T-helper 17 cell (primary cell): ENCODE measurements at regions not wholly inside any gene's neighbourhood (a gene's known extent, or its start where the extent isn't known, plus 50 kb on each side); places are given as distances from the start of the nearest gene placed in this dataset.

Source experiments
- ATAC-seq: fragments of 150-1000 bp; cut with Tn5 transposase; 2 replicates; pipeline ENCODE4 v1.10.0; 2021; ENCODE audit warnings: mild to moderate bottlenecking, moderate library complexity
- DNase-seq, 3 donors: peaks; one replicate each; pipeline versions ENCODE4 v3.0.0 to v3.0.0-alpha.2; 2020 to 2021
- H3K9me3 ChIP-seq: one replicate; pipeline ENCODE4 v1.7.0; 2013; ENCODE audit warnings: low read length, mild to moderate bottlenecking; ENCODE audit not compliant: control insufficient read depth, poor library complexity, severe bottlenecking
- H3K27ac Mint-ChIP-seq: one replicate; pipeline ENCODE4 v1.8.0; 2022; ENCODE audit warnings: mild to moderate bottlenecking, moderate library complexity, mixed read lengths
- H3K27me3 Mint-ChIP-seq: one replicate; pipeline ENCODE4 v1.8.0; 2022; ENCODE audit warnings: mixed read lengths
- H3K36me3 Mint-ChIP-seq: one replicate; pipeline ENCODE4 v1.8.0; 2022; ENCODE audit warnings: low read depth, mixed read lengths
- H3K4me1 Mint-ChIP-seq: one replicate; pipeline ENCODE4 v1.8.0; 2022; ENCODE audit warnings: mild to moderate bottlenecking, mixed read lengths
- H3K4me3 Mint-ChIP-seq: one replicate; pipeline ENCODE4 v1.8.0; 2022; ENCODE audit warnings: mild to moderate bottlenecking, moderate library complexity, mixed read lengths

- no peak for DNase-seq
- H3K27ac Mint-ChIP-seq = no peak overlapping the region
- H3K9me3 ChIP-seq = no peaks in the 10 kb centered on the region
- no peak overlapping the region for H3K4me3 Mint-ChIP-seq
- no peaks in the 10 kb centered on the region for H3K27me3 Mint-ChIP-seq
- ATAC-seq = no peak
- H3K36me3 Mint-ChIP-seq = no peaks in the 10 kb centered on the region
- H3K4me1 Mint-ChIP-seq = no peaks in the 10 kb centered on the region
Measured at GRCh38 chr15:96064351-96064756, 266.1 kb upstream of the NR2F2 start.

DNA sequence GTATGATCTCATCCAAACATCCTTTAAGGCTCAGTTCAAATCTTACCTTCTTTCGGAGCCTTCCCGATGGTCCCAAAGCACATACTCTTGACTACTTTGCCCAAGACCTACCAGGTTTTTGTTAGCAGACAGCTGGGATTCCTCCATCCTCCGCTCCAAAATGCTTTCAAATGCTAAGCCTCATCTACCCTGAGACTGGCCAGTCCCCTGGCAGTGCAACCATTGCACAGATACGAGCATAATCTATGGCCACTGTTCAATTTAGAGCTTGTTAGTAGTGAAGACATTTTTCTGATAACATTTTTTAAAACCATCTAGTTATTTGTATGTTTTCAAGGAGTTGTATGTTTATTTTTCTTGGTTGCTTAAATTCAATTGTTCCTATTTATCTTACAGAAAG is 264.4 kb upstream of the NR2F2 start:
- no peaks in the 10 kb centered on the region for H3K27me3 Mint-ChIP-seq

GRCh38 chr15:96066852-96067495 is 263.5 kb upstream of the NR2F2 start:
- DNase-seq (no peak), ATAC-seq (no peak)
- Mint-ChIP-seq H3K27me3 (no peaks in the 10 kb centered on the region), H3K4me1 (no peaks in the 10 kb centered on the region), H3K27ac (no peak overlapping the region), H3K4me3 (no peak overlapping the region), H3K36me3 (no peaks in the 10 kb centered on the region)
- no peaks in the 10 kb centered on the region for H3K9me3 ChIP-seq

More for the DNA sequence above, 264.4 kb upstream of the NR2F2 start:
- Mint-ChIP-seq H3K4me3 (no peak overlapping the region), H3K27ac (no peak overlapping the region), H3K4me1 (no peaks in the 10 kb centered on the region), H3K36me3 (no peaks in the 10 kb centered on the region)
- no peaks in the 10 kb centered on the region for H3K9me3 ChIP-seq
- ATAC-seq (no peak), DNase-seq (no peak)

GRCh38 chr15:96067677-96068076 is 262.8 kb upstream of the NR2F2 start:
- H3K4me3 Mint-ChIP-seq = no peak overlapping the region
- DNase-seq (no peak), ATAC-seq (no peak)

DNA sequence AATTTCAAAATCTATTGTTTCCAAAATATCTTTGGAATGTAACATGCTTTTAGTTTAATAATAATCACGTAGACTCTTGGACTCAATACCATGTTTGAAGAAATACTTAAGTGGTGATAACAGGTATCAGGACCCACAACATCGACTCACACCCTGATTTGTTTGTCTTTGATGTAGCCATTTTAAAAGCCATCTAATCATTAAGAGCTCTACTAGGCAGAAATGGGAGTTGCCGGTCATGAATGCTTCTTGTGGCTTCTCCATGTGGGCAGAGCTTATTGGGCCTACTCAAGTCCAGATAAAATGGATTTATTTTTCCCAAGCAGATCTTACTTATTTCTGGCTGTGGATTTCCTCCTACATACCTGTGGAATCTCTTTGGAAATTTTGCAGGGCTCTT is 261.6 kb upstream of the NR2F2 start:
- no peaks in the 10 kb centered on the region for H3K36me3 Mint-ChIP-seq
- no peak for DNase-seq
- no peak overlapping the region for H3K27ac Mint-ChIP-seq
- no peak for ATAC-seq
- H3K4me1 Mint-ChIP-seq = no peaks in the 10 kb centered on the region
- H3K9me3 ChIP-seq = no peaks in the 10 kb centered on the region
- H3K4me3 Mint-ChIP-seq = no peak overlapping the region
- H3K27me3 Mint-ChIP-seq = no peaks in the 10 kb centered on the region

More at GRCh38 chr15:96067677-96068076, 262.8 kb upstream of the NR2F2 start:
- Mint-ChIP-seq H3K27ac (no peak overlapping the region), H3K27me3 (no peaks in the 10 kb centered on the region), H3K4me1 (no peaks in the 10 kb centered on the region), H3K36me3 (no peaks in the 10 kb centered on the region)
- no peaks in the 10 kb centered on the region for H3K9me3 ChIP-seq

GRCh38 chr15:96070636-96071035 is 259.9 kb upstream of the NR2F2 start:
- no peak for ATAC-seq
- no peaks in the 10 kb centered on the region for H3K36me3 Mint-ChIP-seq
- no peak for DNase-seq
- H3K27me3 Mint-ChIP-seq = no peaks in the 10 kb centered on the region
- no peaks in the 10 kb centered on the region for H3K4me1 Mint-ChIP-seq
- H3K4me3 Mint-ChIP-seq = no peak overlapping the region
- H3K9me3 ChIP-seq = no peaks in the 10 kb centered on the region
- no peak overlapping the region for H3K27ac Mint-ChIP-seq

DNA sequence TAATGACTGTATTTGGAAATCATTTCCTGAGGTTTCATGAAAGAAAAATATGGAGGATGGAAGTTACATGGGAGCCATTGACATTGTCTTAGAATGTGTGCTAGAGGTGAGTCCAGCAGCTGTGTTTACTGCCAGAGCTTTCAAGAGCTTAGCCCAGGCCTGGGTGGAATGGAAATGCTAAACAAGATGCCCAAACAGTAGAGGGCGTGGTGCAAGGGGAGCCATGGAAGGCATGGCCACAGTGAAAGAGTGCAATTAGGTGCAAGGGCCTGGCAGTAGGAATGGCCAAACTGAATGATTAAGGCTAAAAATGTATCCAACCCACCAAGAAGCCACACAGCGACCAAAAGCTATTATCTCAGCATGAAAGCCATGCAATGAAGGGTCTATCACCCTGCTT is 257.7 kb upstream of the NR2F2 start:
- ATAC-seq = no peak

DNA sequence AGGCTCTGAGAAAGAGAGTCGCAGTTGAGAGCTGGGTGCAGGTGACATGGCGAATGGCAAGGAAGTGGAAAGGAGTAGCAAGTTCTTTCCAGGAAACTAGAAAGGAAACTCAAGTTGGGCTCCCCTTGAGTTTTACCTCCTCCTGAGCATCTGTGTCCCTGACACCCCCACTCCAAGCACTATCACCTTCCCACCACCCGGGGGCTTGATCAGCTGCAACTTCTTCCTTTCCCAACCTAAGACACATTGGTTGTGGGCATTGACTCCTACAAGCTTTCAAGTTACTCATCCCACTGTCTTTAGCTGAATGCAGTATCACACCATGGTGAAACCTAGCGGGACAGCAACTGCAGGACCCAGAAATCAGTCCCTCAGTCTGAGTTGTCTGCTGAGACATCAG is 256.6 kb upstream of the NR2F2 start:
- no peak overlapping the region for H3K27ac Mint-ChIP-seq
- H3K4me3 Mint-ChIP-seq = no peak overlapping the region
- no peaks in the 10 kb centered on the region for H3K4me1 Mint-ChIP-seq
- ATAC-seq (no peak), DNase-seq (no peak)
- no peaks in the 10 kb centered on the region for H3K36me3 Mint-ChIP-seq
- no peaks in the 10 kb centered on the region for H3K9me3 ChIP-seq
- no peaks in the 10 kb centered on the region for H3K27me3 Mint-ChIP-seq

More for the DNA sequence above, 257.7 kb upstream of the NR2F2 start:
- Mint-ChIP-seq H3K36me3 (no peaks in the 10 kb centered on the region), H3K27me3 (no peaks in the 10 kb centered on the region), H3K4me1 (no peaks in the 10 kb centered on the region), H3K4me3 (no peak overlapping the region), H3K27ac (no peak overlapping the region)
- H3K9me3 ChIP-seq = no peaks in the 10 kb centered on the region
- no peak for DNase-seq

DNA sequence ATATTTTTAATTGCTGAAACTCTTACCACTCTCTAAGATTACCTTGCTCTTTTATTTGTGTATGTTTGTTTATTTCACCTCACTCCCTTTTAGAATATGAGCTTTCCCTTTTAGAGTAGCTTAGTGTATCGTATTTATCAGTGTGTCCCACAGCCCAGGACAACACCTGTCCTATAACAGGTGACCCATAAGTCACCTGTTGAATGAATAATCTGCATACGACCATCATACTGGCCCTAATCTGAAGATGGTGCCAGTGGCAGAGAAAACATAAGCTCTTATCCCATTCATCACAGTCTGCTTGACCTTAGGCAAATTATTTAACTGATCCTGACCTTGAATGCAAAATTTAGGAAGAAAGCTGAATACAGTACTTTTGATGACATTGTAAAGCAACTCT is 254.6 kb upstream of the NR2F2 start:
- no peaks in the 10 kb centered on the region for H3K9me3 ChIP-seq
- H3K4me3 Mint-ChIP-seq = no peak overlapping the region
- ATAC-seq (no peak), DNase-seq (no peak)
- H3K4me1 Mint-ChIP-seq = no peaks in the 10 kb centered on the region
- H3K36me3 Mint-ChIP-seq = no peaks in the 10 kb centered on the region
- H3K27me3 Mint-ChIP-seq = no peaks in the 10 kb centered on the region
- no peak overlapping the region for H3K27ac Mint-ChIP-seq

DNA sequence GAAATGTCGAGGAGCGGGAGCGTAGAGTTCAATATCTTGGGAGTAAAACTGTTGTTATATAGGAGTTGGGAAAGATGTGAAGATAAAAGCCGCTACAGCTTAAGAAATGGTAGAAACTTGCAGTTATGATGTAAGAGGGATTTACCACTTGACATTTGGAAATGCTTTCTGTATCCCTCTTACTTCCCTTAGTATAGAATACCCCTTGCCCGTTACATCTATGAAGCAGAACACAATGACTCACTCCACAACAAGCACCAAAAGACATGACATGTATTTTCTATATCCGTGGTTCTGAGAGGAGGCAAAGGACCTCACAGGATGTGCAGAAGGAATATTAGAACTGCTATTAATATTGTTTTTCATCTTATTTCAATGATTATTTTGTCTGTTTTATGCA is 254.2 kb upstream of the NR2F2 start:
- H3K4me1 Mint-ChIP-seq = no peaks in the 10 kb centered on the region
- ATAC-seq = no peak
- H3K27me3 Mint-ChIP-seq = no peaks in the 10 kb centered on the region
- H3K4me3 Mint-ChIP-seq = no peak overlapping the region
- no peaks in the 10 kb centered on the region for H3K9me3 ChIP-seq
- no peaks in the 10 kb centered on the region for H3K36me3 Mint-ChIP-seq
- DNase-seq = no peak
- H3K27ac Mint-ChIP-seq = no peak overlapping the region

GRCh38 chr15:96079041-96079440 is 251.5 kb upstream of the NR2F2 start:
- no peaks in the 10 kb centered on the region for H3K36me3 Mint-ChIP-seq
- no peak overlapping the region for H3K27ac Mint-ChIP-seq
- no peaks in the 10 kb centered on the region for H3K4me1 Mint-ChIP-seq
- no peaks in the 10 kb centered on the region for H3K27me3 Mint-ChIP-seq
- ATAC-seq = no peak
- H3K4me3 Mint-ChIP-seq = no peak overlapping the region
- no peak for DNase-seq
- H3K9me3 ChIP-seq = no peaks in the 10 kb centered on the region

GRCh38 chr15:96079882-96080281 is 250.6 kb upstream of the NR2F2 start:
- no peaks in the 10 kb centered on the region for H3K27me3 Mint-ChIP-seq
- DNase-seq = no peak
- no peak overlapping the region for H3K4me3 Mint-ChIP-seq
- no peaks in the 10 kb centered on the region for H3K4me1 Mint-ChIP-seq
- H3K9me3 ChIP-seq = no peaks in the 10 kb centered on the region
- H3K27ac Mint-ChIP-seq = no peak overlapping the region
- no peak for ATAC-seq
- no peaks in the 10 kb centered on the region for H3K36me3 Mint-ChIP-seq

DNA sequence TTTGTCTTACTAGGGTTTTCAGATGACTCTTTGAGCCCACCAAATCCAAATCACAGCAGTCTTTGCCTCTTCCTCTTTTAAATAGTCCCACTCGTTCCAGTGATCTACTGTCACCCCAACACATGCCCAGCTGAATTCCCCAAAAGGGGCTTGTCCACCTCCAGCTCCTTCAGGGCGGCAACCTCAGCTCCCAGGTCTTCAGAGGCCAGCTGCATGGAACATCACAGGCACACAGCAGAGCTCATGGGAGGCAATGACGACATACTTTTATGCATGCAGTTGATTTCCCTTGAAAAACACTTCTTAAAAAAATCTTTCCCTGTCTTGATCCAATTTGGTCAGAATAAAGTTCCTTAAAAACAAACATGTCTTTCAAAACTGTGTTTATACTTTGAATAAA is 244.3 kb upstream of the NR2F2 start:
- Mint-ChIP-seq H3K4me1 (no peaks in the 10 kb centered on the region), H3K27ac (no peak overlapping the region), H3K36me3 (no peaks in the 10 kb centered on the region), H3K27me3 (no peaks in the 10 kb centered on the region), H3K4me3 (no peak overlapping the region)
- DNase-seq (no peak), ATAC-seq (no peak)
- no peaks in the 10 kb centered on the region for H3K9me3 ChIP-seq

GRCh38 chr15:96087180-96087884 is 243.2 kb upstream of the NR2F2 start:
- DNase-seq (no peak), ATAC-seq (no peak)
- no peaks in the 10 kb centered on the region for H3K4me1 Mint-ChIP-seq
- no peak overlapping the region for H3K4me3 Mint-ChIP-seq
- H3K27ac Mint-ChIP-seq = no peak overlapping the region
- H3K27me3 Mint-ChIP-seq = no peaks in the 10 kb centered on the region
- H3K9me3 ChIP-seq = no peaks in the 10 kb centered on the region
- H3K36me3 Mint-ChIP-seq = no peaks in the 10 kb centered on the region
